DMS153 treated with DMSO at 0.1 percent for 48 hours (cell line): ENCODE measurements at regions not wholly inside any gene's neighbourhood (a gene's known extent, or its start where the extent isn't known, plus 50 kb on each side); places are given as distances from the start of the nearest gene placed in this dataset.

Experiments used
- DNase-seq: peaks from one replicate; lab custom pipeline; 2025; ENCODE audit not compliant: unreplicated experiment; lab: John Stamatoyannopoulos, UW

DNA sequence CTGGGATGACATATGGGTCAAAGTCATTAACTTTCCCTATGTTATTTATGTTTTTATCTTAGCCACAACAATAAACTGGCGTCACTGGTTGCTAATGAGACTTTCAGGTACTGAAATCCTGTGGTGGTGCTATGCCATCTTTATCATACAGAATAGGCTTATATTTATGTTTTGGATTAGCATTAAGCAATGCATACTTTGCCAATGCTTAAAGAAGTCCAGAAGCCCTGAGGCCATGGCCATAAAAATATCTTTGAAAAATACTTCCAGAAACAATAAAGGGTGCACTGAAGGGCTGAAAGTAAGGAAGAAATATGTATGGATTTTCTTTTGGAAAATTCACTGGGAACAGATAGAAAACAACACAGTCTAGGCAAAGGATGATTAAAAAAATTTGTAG, 304.6 kb upstream of the SLC10A2 start:
- DNase-seq, result no peak

DNA sequence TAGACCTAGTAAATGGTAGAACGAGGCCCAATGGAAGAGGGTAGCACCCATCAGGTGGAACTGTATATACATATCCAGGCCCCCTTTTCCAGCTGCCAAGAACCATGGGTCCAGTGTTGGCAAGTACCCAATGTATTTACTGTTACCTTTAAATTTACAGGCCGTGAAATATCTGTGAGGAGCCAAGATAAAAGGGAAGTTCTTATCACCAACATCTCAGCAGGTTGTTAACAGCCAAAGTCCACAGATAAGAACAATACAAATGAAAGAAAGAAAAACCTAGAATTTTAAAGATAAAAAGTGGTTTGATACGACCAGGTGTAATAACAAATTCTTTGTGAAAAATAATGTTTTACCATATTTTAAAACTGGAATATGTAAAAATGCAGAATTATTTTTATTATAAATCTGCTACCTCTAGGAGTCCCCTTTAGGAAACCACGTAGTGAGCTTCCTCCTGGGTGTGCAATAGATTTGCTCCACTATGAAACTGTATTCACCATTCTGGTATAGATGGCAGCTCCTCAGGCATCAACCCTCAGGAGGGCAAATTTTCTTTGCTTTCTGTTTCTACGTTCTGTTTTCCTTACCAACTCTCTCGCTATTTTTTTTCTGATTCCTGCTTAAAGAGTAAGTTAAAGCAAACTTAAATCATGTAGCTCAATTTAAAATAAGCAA, 292.2 kb upstream of the SLC10A2 start:
- DNase-seq, result no peak

DNA sequence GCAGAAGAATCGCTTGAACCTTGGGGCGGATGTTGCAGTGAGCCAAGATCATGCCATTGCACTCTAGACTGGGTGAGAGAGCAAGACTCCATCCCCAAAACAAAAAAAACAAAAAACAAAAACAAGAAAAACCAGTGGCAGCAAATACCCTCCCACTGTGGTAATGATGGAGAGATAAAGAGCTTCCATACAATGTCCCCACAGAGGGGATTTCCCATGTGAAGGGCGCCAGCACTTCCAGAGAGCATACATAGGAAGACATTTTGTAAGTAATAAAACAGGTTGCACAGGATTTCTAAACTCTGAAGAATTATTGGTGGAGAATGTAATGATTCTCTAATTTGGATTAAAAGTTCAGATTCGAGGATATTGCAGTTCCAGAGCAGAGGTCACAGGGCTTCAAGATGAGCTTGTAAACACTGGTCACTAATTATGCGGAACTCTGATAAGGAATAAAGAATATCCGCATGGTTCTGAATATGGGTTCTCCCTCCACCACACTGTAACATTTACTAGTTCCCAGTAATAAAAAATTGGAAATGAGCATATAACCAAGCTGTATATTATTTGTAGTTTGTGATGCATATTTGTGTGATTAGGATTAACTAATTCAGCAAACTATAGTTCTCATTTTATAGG, 290.1 kb upstream of the SLC10A2 start:
- no peak for DNase-seq

DNA sequence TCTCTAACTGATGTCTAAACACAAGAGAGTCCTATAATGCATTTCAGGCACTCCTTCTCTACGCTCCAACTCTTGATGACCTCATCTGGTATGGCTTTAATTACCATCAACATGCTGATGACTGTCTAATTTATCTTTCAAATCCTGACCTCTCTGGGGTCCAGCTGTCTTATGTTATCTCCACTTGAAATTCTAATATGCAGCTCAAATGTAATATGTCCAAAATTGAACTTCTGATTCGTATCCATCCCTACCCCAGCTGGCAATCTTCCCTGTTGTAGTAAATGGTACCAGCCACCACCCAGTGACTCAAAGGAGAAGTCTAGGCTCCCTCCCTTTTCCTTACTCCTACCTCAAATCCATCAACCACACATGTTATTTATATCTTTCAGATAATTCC, 288.0 kb upstream of the SLC10A2 start:
- DNase-seq, result no peak

DNA sequence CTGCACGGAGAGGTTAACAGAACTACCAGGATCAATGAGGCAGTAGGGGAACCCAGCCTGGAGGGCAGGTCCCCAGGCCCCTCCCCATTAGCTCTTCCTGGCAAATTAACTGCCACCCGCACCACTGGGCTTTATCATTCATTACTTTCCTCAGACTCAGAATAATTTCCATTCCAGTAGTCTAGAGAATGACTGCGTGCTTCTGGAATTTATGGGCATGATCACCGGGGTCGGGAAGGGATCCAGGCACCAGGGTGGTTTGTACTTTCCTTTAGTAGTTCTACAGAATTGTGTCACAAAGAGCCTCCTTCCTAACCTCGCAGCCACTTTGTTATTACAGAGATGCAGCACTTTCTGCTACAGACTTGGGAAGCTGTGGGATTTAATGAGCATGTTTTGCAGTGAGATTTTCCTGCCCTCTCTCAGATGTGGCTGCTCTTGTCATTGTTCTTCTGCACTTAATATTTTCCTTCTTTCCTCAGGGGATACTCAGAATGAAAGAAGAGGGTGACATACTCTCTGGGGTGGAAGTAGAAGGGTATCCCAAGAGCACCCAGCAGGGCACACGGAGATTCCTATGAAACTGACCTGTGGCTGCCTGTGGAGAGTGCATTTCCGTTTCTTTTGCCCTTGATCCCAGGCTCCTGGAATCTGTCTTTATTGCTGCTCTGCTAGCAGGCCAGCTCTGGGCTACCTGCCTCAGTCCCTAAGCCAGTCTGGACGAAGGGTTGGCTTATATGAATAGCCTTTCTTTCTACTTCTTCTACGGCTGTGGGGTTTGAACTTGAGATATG, 285.0 kb upstream of the SLC10A2 start:
- no peak for DNase-seq

DNA sequence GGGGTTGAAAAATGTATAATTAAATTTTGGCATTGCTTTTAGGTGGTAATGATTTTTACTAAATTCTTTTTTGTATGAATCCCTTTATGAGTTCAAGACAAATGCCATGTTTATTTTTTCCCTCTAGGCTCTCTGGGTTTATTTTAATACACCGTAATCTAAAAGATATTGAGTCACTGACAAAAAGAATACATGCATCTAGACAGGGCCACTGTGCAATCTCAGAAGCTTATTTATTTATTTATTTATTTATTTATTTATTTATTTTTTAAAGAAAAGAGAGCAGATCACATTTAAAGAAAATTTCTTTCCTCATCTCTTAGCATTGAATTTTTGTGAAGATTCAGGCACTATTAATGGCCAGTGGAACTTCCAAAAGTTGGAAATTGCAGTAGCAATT, 283.9 kb upstream of the SLC10A2 start:
- no peak for DNase-seq

DNA sequence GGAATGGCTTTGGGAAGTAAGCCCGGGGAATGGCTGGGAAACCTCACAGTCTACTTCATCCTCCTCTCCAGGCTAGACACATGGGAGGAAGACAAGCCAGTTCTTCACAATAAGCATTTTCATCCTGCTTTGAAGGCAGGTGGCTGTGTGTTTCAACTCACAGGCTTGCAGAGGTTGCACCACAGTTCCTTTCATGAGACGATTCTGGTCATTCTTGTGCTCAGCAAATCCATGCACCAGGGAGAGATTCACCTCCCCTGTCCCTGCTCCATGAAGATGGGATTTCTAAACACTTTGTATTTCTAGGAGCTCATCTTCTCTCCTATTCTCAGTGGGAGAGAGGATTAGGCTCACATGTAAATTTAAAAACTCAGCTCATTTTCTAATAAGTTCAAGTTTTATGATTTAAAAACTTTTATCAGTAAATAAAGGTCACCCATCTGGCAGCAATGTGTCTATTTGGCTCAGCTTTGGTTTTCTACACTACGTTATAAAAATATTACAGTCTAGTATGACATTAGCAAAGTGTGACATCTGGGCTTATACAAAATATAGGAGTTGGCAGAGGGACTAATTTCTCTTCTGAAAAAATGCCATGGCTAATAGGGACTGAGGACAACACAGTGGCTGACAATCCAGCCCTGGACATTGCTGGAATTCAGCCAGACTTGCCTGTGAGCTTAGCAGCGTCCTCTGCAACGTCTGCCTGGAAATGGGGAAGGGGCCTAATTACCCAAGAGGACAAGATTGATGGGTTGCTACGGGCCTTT, 283.2 kb upstream of the SLC10A2 start:
- DNase-seq, result no peak

DNA sequence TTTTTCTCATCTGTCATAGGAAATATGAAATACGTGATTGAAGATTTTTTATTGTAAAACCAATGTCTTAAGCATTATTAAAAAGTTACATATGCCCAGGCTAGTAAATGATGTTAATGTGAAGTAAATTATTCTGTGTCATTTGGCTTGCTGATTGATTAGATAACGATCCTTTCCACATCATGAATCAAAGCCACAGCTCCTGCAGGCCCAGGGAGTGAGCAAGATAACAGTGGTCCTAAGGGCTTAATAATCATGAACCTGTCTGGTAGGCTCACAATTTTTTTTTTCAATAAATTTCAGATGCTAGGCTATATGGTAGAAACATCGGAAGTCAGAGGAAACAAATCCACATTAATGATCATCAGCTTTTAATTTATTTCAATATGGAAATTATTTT, 269.0 kb upstream of the SLC10A2 start:
- no peak for DNase-seq

DNA sequence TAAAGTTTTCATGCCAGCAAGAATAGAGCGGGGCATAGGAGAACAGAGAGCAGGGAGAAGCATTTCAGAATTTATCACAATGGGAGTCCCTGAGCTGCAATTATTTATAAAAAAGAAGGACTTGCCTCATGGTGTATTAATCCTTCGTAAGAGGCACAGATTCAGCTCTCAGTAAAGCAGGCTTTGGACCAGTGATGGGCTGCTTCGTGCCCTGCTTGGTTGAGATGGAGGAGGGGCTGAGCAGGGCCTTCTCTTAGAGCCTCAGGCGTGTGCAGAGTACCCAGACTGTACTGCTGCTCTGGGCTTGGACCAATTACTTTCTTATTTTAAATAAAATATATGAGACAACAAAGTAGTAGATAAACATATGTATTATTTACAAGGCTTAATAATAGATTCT, 265.7 kb upstream of the SLC10A2 start:
- DNase-seq, result no peak

DNA sequence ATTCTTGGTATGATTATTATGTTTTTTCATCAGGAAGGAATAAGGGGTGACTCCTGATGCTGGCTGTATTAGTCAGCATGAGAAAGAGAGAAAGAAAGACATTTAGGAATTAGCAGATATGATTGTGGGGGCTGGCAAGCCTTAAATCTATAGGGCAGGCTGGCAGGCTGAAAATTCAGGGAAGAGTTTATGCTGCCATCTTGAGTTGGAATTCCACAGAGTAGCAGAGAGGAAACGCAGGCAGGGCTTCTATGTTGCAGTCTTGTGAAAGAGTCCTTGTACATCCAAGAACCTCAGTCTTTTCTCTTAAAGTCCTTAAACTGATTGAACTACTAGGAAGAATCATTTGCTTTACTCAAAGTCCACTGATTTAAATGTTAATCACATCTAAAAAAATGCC, 262.7 kb upstream of the SLC10A2 start:
- DNase-seq, result no peak

DNA sequence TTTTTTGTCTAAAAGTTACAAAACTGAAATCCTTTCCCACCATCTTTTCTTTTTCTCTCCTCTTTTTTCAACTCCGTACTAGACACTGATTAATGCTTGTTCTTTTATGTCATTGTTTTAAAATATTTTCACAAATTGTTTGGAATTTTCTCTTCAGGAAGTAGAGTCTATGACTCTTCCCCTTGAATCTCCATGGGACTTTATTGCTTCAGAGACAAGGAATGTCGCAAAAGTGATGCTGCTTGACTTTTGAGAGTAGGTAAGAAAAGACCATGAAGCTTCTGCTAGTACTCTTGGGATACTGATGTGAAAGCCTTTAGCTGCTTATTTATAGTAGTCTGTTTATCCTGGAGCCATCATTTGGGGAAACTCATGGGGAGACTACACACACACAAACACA, 260.1 kb upstream of the SLC10A2 start:
- no peak for DNase-seq

DNA sequence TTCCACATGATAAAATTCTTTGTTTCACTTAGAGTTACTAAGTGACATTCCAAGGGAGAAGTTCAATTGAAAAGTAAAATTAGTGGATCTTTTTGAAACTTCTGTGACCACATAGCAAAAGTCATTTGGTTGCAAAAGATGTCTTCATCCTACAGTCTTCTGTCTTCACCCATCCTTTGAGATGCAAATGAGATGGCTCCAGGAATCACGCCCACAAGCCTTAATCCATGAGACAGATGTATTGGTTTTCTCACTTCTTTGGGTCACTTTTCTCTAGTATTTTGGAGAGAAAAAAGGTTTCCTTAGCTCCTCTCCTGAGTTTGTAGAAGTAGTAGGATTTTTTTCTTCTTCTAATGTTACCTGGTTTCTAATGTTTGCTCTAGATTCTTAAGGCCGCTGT, 259.5 kb upstream of the SLC10A2 start:
- no peak for DNase-seq

DNA sequence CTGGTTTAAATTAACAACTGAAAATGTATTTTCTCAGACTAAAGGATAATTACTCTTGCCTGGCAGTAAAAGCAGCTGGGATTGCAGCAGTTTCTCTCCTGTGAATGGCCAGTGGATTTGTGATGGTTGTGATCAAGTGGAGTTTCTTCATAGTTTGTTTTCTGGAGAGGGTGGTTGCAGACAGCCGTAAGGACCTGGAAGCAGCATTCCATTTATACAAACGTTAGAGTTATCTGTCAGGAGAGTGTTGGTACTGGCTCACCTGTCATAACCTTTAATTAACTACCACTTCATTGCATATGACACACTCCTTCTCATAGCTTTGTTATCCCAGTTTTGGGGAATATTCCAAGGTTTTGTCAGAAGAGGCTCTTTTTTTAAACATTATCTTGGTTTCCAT, 258.4 kb upstream of the SLC10A2 start:
- no peak for DNase-seq

DNA sequence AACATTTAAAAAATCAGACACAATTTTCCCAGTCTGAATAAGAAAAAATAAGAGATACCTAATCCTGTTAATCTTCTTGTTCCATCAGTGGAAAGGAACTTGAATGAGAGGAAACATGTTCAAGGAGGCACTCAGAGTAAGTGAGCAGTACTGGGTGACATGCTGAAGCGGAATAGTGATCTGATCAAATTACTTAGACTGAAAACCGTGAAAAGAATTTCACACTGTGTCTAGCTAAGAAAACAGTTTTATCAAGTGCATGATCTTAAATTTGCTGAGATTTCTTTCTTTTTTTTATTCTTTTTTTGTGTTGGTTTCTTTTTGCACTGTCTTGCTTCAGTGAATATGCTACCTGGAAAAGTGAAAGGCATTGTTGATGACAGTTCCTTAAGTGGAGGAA, 249.5 kb upstream of the SLC10A2 start:
- DNase-seq, result no peak

DNA sequence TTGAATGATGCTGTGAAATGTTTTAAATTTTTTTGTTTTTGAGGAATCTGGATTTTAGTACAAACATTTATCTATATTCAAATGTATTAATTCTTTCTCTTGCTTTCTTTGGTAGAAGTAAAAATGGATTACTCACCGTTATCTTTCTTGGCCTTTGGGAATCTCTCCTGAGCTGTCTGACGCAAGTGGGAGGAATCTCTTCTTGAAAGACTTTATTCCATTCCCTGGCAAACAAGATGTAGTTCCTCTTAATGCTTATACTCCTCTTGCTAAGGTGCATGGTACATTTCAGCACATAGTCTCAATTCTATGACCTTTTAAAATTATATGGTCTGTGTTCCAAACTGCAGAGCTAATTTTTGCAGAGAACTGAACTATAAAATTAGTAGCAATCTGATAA, 246.2 kb upstream of the SLC10A2 start:
- no peak for DNase-seq

DNA sequence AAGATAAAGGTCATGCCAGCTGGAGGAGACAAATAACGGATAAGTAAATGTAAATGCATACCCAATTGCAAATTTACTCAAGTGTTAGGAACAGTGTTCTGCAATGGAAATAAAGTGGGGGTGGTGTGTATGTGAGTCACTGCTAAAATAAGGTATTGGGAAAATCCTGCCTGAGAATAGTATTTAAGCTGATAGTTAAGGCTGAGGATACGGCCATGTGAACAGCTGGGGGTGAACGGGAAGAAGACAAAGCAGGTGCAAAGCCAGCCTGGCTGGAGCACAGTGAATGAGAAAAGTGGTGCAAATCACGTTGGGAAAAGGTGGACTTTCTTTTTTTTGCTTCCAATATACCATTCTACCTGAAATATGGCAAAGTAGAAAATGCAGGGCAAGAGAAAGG, 242.4 kb upstream of the SLC10A2 start:
- no peak for DNase-seq

DNA sequence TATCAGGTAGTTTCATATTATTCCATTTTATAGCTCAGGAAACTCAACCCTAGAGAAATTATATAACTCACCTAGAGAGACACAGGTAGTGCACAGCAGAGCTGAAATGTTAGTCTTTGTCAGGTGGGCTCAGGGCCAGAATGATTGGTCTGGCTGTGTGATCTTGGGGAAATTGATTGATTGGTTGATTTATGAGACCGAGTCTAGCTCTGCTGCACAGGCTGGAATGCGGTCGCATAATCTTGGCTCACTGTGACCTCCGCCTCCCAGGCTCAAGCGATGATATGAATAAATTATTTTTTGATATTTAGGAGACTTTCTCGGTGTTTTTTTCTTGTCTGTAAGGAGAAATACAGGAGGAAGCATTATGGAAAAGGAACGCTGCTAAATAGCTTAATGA, 239.9 kb upstream of the SLC10A2 start:
- no peak for DNase-seq

DNA sequence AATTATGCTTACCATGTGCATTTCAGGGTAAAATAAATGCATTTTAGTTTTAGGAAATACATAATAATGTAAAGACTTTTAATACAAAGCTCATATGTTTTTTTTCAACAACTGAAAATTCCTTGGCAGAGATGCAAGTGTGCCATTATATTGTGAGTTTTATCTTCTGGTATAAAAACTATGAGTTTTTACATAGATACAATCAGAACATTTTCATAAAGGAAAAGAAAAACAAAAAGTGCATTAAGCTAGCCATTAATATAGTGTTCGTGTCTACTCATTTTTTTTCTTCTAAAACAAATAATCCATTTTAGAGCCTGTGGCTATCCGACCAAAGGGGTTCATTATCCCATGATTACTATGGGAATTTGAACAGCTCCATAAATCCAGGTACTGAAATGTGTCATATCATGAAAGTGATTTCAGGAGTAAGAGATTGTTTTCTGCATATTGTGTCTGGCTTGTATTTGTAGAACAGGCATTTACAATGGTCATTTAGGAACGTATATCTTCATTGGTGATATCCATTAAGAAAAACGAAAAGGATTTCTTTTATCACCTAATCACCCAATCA, 236.9 kb upstream of the SLC10A2 start:
- DNase-seq, result no peak

DNA sequence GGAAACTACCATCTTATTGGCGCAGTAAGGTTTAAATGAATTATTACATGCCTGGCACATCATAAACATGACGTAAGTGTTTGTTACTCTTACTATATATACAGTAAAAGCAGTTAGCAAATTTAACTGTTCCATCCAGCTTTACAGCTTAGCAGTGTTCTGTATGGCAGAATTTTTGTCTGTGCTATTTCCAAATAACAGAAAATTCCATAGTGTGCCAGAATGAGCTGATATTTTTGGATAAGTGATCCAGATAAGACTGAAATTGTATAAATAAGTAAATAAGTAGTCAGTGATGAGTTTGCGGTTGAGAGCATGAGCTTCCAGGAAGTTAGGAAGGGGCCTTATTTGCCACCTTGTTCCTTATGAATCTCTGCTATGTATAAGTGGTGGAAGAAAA, 236.5 kb upstream of the SLC10A2 start:
- no peak for DNase-seq

DNA sequence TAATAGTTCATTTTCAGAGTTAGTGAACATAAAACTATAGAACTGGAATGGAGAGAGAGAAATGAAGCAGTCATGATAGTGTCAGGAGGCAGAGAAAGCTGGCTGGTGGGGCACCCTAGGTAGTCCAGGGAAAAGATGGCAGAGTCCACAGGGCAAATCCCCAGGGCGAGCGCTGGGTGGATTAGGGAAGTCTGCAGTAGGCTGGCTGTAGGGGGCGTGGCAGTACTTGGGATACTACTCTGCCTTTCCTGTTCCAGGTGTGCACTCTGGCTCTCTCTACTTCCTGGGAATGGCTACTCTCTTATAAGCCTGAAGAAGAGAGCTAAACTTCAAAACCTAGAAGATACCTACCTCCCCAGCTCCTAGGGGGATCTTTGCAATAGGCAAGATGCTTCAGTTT, 232.9 kb upstream of the SLC10A2 start:
- no peak for DNase-seq

DNA sequence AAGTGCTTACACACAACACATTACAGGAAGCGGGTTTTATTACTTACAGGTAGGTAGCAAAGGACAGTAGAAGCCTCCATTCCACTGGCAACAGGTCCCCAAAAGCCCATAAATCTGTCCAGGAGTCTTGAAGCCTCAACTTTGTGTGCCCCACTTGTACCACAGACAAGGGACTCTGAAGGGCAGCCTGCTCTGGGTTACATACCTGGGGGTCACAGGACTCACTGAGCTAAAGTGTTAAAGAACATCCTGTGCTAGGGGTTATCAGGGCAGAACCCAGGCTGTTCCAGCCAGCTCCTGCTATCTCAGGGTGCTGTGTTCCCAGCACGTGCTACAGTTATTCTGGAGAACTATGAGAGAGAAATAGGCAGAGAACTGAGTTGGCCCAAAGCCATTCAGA, 230.9 kb upstream of the SLC10A2 start:
- no peak for DNase-seq
